ENCODE measurements at regions not wholly inside any gene's neighbourhood (a gene's known extent, or its start where the extent isn't known, plus 50 kb on each side); places are given as distances from the start of the nearest gene placed in this dataset.

DNA sequence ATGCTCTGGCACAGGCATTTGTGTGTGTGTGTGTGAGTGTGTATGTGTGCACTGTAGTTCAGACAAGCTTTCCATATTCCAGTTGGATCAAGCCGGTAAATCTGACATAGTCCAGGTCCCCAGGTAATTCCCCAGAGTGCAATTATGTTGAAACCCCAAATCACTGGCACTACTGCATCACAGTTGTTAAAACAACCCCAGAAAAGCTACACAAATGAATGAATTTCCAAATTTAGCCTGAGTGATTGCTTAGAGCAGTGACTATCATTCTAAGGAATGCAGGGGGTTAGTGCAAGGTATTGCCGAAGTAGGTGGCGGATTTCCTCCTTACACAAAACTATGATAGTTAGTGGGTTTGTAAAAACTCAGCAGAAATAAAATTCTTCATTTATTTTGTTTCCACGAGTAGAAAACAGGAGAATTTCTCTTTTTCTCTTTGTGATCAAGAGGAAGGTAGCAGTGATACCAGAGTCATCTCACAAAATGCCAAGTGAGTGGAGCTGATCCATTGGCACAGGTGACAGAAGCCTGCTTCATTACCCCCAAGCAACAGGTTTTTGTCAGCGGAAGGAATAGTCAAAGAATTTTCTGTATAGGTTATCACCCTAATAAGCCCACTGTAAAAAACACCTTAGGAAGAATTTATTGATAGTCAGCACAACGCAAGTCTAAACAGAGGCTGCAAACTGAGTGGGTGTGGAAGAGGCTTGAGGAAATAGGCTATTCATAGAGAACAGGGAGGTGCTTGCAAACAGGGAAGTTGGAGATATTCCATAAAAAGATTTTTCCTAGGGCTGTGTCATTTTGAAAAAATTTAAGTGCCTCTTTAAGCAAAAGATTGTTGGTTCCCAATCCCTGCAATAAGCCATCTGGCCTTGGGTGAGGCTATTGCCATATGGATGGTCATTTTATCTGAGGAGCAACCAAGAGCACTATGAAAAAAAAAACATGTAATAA is 385.1 kb downstream of the CHSY3 start:
- no peak for DNase-seq (ENCODE audit: low read depth, low spot score)
- in situ Hi-C loops (cut with HindIII; ENCODE audit: low pct_unique_long_range_greater_than_20kb, low sequenced_read_pairs), result no loop called here

DNA sequence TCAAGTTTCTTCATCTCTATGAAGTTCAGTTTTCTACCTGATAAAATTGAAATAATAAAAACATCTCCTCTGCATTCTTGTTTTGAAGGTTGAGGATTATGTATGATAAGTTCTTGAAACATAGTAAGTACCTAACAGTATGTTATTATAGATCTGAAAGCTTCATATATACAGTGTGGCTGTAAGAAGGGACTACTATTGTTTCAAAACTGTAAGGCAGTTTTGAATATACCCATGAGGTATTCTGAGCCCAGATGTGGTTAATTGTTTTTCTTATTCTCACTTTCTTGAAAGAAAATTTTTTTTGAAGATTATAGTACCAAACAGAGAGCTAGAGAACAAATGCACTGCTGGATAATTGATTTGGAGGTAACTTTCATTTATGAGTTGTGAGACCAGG is 383.2 kb downstream of the CHSY3 start:
- in situ Hi-C loops (cut with HindIII; ENCODE audit: low pct_unique_long_range_greater_than_20kb, low sequenced_read_pairs), result no loop called here
- DNase-seq (ENCODE audit: low read depth, low spot score), result no peak

DNA sequence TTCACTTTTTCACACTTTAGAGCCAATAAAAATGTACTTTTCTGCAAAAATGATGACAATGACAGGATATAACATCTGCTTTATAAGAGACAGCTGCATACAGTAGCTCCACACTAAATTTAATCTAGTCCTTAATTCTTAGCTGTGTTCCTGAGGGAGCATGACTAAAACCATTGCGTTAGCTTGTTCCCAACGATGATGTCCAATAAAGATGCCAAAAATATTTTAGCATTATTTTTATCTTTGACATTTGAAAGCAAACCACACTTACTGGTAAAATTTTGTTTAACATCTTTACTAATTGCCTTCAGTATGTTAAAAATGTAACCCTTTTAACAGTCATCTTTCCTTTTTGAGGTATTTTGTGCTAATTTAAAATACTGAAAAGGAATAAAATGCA is 382.7 kb downstream of the CHSY3 start:
- DNase-seq (ENCODE audit: low read depth, low spot score), result no peak
- in situ Hi-C loops (cut with HindIII; ENCODE audit: low pct_unique_long_range_greater_than_20kb, low sequenced_read_pairs), result no loop called here

DNA sequence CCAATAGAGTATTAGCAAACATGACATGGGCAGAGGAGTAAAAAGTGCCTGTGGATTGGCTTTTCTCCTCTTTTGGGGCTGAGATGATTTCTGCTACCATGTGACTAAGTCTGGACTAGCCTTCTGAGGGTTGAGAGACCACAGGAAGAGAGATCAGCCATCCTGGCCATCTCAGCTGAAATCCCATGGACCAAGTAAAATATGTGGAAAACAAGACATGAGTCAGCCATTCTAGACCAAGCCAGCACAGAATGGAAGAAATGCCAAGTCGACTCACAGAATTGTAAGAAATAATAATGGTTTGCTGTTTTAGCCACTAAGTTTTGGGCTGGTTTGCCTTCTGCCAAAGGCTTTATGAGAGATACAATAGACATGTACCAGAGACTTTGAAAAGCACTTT is 377.8 kb downstream of the CHSY3 start:
- DNase-seq (ENCODE audit: low read depth, low spot score), result no peak
- in situ Hi-C loops (cut with HindIII; ENCODE audit: low pct_unique_long_range_greater_than_20kb, low sequenced_read_pairs), result no loop called here

DNA sequence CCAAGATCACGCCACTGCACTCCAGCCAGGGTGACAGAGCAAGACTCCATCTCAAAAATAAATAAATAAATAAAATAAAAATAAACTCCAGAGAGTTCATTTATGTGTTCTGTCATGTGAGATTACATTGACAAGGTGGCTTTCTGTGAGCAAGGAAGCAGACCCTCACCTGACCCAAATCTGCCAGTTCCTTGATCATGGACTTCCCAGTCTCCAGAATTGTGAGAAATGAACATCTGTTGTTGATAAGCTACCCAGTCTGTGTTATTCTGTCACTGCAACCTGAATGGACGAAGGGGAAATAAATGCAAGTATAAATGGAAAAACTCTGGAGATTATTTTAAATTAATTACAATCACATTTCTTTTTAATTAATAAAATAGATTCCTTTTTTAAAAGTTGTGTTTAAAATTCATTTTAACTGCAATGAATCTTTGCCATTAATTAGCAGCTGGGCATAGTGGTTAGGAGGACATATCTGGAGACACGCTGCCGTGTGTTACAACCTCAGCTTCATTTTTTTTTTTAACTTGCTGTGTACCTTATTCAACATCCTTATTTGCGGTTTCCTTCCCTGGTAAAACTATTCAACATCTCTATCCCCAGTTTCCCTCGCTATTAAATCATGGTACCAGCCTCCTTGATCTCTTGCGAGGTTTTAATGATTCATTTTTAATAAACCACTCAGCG is 376.4 kb downstream of the CHSY3 start:
- DNase-seq (ENCODE audit: low read depth, low spot score), result no peak
- in situ Hi-C loops (cut with HindIII; ENCODE audit: low pct_unique_long_range_greater_than_20kb, low sequenced_read_pairs), result no loop called here

DNA sequence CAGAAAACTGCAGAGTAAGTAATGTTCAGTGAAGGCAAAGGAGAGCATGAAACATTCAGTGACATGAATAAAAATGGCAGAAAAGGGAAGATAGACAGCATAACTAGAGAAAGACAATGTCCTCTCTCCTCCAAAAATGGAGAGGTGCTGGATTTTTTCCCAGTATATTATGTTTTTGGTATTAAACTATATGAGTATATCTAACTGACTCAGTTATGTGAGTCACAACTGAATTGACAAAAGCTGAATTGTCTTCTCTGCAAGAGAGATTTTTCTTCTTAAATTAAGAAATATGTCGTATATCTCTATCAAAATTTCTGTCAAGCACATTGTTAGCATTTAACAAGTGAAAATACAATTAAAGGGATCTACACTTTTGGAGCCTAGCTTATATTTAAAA is 375.1 kb downstream of the CHSY3 start:
- DNase-seq (ENCODE audit: low read depth, low spot score), result no peak
- in situ Hi-C loops (cut with HindIII; ENCODE audit: low pct_unique_long_range_greater_than_20kb, low sequenced_read_pairs), result no loop called here

DNA sequence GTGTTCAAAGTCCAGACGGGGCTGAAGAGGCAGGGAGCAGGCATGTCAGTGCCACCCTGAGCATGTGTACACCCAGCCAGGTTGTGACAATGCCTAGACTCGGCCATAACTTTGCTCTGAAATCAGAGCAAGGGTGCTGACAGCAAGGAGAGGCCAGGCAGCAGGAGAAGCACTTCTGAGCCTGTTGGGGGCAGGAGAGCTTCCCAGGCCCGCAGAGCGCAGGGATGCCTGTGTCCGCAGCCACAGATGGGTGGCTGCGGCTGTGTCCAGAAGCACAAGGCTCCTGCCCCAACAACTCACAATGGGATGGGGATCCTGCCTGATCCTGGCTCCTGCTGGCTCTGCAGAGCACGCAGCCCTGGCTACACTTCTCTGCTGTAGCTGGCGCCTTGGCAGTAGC is 373.9 kb downstream of the CHSY3 start:
- DNase-seq (ENCODE audit: low read depth, low spot score), result no peak
- in situ Hi-C loops (cut with HindIII; ENCODE audit: low pct_unique_long_range_greater_than_20kb, low sequenced_read_pairs), result no loop called here

DNA sequence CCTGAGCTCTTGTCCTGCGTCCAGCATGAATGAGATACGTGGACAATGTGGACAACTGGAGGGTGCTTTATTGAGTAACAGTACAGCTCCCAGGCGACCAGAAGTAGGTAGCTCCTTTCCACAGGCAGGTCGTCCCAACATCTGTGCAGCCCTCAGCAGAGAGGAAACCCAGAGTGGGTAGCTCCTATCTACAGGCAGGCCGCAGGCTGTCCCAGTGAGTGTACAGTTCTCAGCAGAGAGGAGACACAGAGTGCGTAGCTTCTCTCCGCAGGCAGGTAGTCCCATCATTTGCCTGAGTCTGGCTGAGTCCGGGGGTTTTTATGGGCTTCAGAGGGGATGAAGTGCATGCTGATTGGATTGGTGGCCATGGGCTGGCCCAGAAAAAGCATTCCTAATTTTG is 373.3 kb downstream of the CHSY3 start:
- no peak for DNase-seq (ENCODE audit: low read depth, low spot score)
- in situ Hi-C loops (cut with HindIII; ENCODE audit: low pct_unique_long_range_greater_than_20kb, low sequenced_read_pairs), result no loop called here

DNA sequence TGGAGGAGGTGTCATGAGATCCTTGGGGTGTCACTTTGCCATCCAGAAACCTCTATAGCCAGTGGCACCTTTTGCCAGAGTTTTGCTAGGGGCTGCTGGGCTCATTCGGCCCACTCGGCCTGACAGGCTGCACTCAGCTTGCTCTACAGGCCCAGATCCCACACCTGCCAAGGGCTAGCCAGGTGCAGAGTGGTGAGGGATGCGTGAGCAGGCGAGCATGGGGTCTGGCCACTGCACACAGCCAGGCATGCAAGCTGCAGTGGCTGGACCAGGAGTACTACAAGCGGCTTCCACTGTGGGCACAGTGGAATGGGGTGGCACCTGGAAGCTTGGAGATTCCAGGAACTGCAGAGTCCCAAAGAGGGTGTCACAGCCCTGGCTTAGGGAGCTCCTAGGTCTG is 372.7 kb downstream of the CHSY3 start:
- DNase-seq (ENCODE audit: low read depth, low spot score), result no peak
- in situ Hi-C loops (cut with HindIII; ENCODE audit: low pct_unique_long_range_greater_than_20kb, low sequenced_read_pairs), result no loop called here

DNA sequence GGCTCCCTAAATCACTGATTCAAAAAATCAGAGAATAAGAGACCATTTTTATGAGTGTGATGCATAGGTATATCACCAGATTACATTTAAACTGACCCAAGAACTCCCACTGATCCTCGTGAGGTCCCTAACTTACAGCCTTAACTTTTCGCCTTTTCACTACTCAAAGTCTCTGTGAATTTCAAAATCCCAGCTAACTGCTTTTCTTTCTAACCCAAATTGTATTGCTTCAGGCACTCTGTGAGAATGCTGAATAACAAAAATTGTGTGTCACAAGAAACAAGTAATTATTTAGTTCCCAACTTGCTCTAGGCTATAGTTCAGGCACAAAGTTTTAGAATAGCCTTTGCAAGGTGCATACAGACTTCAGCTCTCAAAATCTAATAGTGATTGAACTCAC is 368.6 kb downstream of the CHSY3 start:
- in situ Hi-C loops (cut with HindIII; ENCODE audit: low pct_unique_long_range_greater_than_20kb, low sequenced_read_pairs), result no loop called here

DNA sequence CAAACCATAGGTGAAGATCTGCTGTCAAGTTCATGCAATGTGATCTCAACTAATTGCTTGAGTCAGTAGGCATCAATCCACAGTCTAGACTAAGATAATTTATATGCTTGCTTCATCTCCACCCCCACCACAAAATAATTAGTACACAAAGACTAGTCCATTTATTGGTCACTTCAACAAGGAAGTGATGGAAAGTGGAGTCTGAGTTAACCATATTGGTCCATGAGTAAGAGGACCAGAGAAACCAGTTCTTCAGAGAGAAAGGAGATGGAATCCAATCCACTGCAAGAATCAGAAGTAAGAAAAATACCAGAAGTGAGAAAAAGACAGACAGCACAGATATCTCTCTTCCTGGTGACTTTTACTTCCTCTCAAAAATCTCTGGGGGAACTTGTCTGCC is 366.5 kb downstream of the CHSY3 start:
- in situ Hi-C loops (cut with HindIII; ENCODE audit: low pct_unique_long_range_greater_than_20kb, low sequenced_read_pairs), result no loop called here
- DNase-seq (ENCODE audit: low read depth, low spot score), result no peak

More for the DNA sequence above, 368.6 kb downstream of the CHSY3 start:
- DNase-seq (ENCODE audit: low read depth, low spot score), result no peak

DNA sequence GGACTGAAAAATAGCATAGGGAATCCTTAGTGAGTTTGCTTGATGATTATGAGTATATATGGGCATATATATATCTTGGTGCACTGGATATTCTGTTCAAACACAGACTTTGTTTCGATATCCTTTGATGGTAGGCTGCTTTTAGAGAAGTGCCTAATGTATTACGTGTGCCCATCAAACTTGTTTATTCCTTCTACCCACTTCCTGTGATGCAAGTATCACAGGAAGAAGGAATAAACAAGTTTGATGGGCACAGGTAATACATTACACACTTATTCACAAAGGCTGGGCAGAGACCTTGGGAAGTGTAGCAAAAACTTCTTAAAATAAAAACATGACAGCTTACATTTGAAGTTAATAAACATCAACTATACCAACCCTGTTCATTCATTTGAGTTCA is 364.2 kb downstream of the CHSY3 start:
- DNase-seq (ENCODE audit: low read depth, low spot score), result no peak
- in situ Hi-C loops (cut with HindIII; ENCODE audit: low pct_unique_long_range_greater_than_20kb, low sequenced_read_pairs), result no loop called here

DNA sequence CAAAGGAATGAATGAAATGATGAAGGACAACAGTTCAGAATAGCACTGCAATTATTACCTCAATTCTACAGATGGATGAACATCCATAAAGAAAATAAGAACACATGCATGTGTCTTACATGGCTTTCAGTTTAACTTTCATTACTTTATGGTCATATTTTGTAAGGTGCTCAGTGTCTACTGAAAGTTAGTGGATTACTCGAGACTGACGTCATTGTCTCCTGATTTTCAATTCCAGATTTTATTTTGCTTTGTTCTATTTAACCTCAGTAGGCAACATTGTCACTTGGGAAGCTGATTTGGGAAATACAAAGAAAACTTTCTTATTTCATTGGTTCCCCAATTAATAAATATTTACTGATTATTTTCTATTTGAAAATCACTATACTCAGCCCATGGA is 363.7 kb downstream of the CHSY3 start:
- in situ Hi-C loops (cut with HindIII; ENCODE audit: low pct_unique_long_range_greater_than_20kb, low sequenced_read_pairs), result no loop called here
- no peak for DNase-seq (ENCODE audit: low read depth, low spot score)

DNA sequence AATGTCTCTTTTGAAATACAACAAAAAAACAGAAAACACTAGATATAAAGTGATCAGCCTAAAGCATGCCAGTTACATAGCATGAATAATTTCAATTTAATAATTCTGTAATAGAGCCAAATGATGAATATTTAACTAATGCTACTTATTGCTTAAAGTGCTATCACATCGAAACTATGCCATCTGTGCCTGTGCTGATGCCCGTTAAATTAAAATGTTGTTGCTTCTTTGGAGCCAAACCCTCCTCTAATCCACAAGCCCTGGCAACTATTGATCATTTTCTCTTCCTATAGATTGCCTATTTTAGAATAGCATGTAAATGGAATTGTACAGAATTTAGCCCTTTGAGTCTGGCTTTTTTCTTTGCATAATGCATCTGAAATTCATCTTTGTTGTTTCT is 356.2 kb downstream of the CHSY3 start:
- DNase-seq (ENCODE audit: low read depth, low spot score), result no peak
- in situ Hi-C loops (cut with HindIII; ENCODE audit: low pct_unique_long_range_greater_than_20kb, low sequenced_read_pairs), result no loop called here

DNA sequence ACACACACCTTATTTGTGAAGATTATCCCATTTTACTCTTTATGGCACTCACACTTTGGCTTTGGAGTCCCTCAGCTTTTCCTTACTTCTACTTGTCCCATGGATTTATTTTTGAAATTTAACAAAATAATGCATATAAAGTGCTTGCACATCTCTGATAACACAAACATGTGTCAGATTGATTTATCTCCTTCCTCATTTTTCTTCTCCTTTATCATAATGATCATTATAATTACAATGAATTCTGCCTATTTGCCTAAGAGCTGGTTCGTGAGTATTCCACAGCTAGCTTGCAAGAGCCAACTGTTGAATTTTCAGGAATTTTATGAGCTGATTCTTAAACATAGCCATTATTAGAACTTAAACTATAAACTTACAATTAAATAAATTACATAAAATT is 347.7 kb downstream of the CHSY3 start:
- in situ Hi-C loops (cut with HindIII; ENCODE audit: low pct_unique_long_range_greater_than_20kb, low sequenced_read_pairs), result no loop called here
- no peak for DNase-seq (ENCODE audit: low read depth, low spot score)

DNA sequence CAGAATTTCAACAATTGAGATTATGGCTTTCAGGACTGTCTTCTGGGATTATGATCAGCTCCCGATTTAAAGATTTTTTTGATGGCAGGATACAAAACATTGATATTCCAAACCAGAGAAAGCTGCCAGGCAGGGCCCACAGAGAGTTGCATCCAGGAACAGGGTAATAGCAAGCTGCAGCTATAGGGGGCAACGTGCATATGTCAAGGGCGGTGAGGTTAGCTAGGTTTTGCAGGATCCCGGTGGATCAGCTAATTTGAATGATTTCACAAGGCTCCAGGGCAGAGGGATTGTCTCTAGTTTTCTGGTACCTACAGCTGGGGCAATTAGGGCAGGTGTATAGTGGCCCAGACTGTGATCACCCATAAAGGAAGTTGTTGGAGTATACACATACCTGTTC is 339.4 kb downstream of the CHSY3 start:
- no peak for DNase-seq (ENCODE audit: low read depth, low spot score)
- in situ Hi-C loops (cut with HindIII; ENCODE audit: low pct_unique_long_range_greater_than_20kb, low sequenced_read_pairs), result no loop called here

DNA sequence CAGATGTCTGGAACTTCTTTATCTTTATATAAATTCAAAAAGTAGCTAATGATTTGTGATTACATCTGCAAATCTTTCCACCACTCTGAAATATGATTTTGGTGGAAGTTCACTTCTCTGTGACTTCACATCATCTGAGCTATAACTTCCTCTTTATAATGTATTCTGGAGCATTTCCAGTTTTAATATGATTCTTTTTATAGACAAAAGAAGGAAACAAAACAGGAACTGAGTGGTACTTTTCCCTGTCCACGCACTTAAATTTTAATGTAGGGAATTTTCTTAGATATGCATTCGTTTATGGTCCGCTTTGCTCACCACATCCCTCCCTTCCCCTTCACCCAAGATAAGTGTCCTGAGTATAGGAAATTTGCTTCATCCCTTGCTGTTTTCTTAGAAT is 333.5 kb downstream of the CHSY3 start:
- in situ Hi-C loops (cut with HindIII; ENCODE audit: low pct_unique_long_range_greater_than_20kb, low sequenced_read_pairs), result no loop called here
- no peak for DNase-seq (ENCODE audit: low read depth, low spot score)
